Keratinocyte (primary cell): ENCODE measurements at regions not wholly inside any gene's neighbourhood (a gene's known extent, or its start where the extent isn't known, plus 50 kb on each side); places are given as distances from the start of the nearest gene placed in this dataset.

Source experiments
- DNase-seq: peaks from one replicate; pipeline ENCODE4 v3.0.0-alpha.2; 2011; ENCODE audit warnings: low read depth, missing footprints, low spot score
- FAIRE-seq: peaks from 2 replicates; lab custom pipeline; 2011; peaks lifted over from hg19 to GRCh38; lab: Jason Lieb, UNC
- H2AFZ ChIP-seq: 2 replicates; pipeline ENCODE4 v1.6.0; 2012; ENCODE audit warnings: low read length, control low read depth, inconsistent platforms; ENCODE audit not compliant: control insufficient read depth
- H3K27ac ChIP-seq: 2 replicates; pipeline ENCODE4 v1.5.1; 2011; ENCODE audit warnings: low read length; ENCODE audit not compliant: control insufficient read depth, insufficient read depth
- H3K27me3 ChIP-seq: 3 replicates; pipeline ENCODE4 v1.6.0; 2011; ENCODE audit warnings: low read length; ENCODE audit not compliant: control insufficient read depth, insufficient read depth; ENCODE audit errors: extremely low read depth
- H3K36me3 ChIP-seq, 2 experiments: 2 replicates in 1 of 2; 3 replicates in 1 of 2; pipeline ENCODE4 v1.5.1; 2011; ENCODE audit warnings: low read length in 2 of 2, mild to moderate bottlenecking in 1 of 2; ENCODE audit not compliant: control insufficient read depth in 2 of 2, insufficient read depth in 2 of 2; ENCODE audit errors: extremely low read depth in 1 of 2
- H3K4me1 ChIP-seq: 3 replicates; pipeline ENCODE4 v1.5.1; 2011; ENCODE audit warnings: low read length; ENCODE audit not compliant: control insufficient read depth, insufficient read depth; ENCODE audit errors: extremely low read depth
- H3K4me2 ChIP-seq: 3 replicates; pipeline ENCODE4 v1.6.0; 2011; ENCODE audit warnings: low read depth, low read length; ENCODE audit not compliant: control insufficient read depth, insufficient read depth; ENCODE audit errors: extremely low read depth
- H3K4me3 ChIP-seq, 3 experiments: fragments of 200-600 bp in 1 of 3; sonication (generic) in 1 of 3; 2 replicates in 2 of 3; 3 replicates in 1 of 3; pipeline ENCODE4 v1.5.1; 2011 to 2016; ENCODE audit warnings: low read length in 3 of 3, mild to moderate bottlenecking in 3 of 3, control low read depth in 2 of 3, inconsistent platforms in 1 of 3, low read depth in 1 of 3, mixed read lengths in 1 of 3, mixed run types in 1 of 3, moderate library complexity in 1 of 3; ENCODE audit not compliant: control insufficient read depth in 2 of 3, insufficient read depth in 2 of 3; ENCODE audit errors: extremely low read depth in 1 of 3
- H3K79me2 ChIP-seq: 2 replicates; pipeline ENCODE4 v1.6.0; 2012; ENCODE audit warnings: low read length; ENCODE audit not compliant: control insufficient read depth, insufficient read depth
- H3K9ac ChIP-seq: 3 replicates; pipeline ENCODE4 v1.6.0; 2011; ENCODE audit warnings: low read length; ENCODE audit not compliant: control insufficient read depth, insufficient read depth; ENCODE audit errors: extremely low read depth
- H3K9me1 ChIP-seq: 3 replicates; pipeline ENCODE4 v1.6.0; 2011; ENCODE audit warnings: low read length; ENCODE audit not compliant: control insufficient read depth, insufficient read depth; ENCODE audit errors: extremely low read depth
- H3K9me3 ChIP-seq: 2 replicates; pipeline ENCODE4 v1.5.1; 2012; ENCODE audit warnings: low read depth, low read length; ENCODE audit not compliant: control insufficient read depth
- H4K20me1 ChIP-seq: 3 replicates; pipeline ENCODE4 v1.6.0; 2011; ENCODE audit warnings: low read length; ENCODE audit not compliant: control insufficient read depth, insufficient read depth; ENCODE audit errors: extremely low read depth
- CTCF ChIP-seq, 3 experiments: IDR thresholded peaks in 1 of 3; conservative IDR thresholded peaks in 1 of 3; optimal IDR thresholded peaks in 1 of 3; 2 replicates in 2 of 3; 3 replicates in 1 of 3; pipeline versions ENCODE3 to v1.5.1; 2011; ENCODE audit warnings: low read length in 3 of 3, mild to moderate bottlenecking in 3 of 3, moderate library complexity in 2 of 3, control low read depth in 1 of 3, inconsistent platforms in 1 of 3; ENCODE audit not compliant: insufficient read depth in 2 of 3; ENCODE audit errors: extremely low read depth in 1 of 3
- EZH2 ChIP-seq: IDR thresholded peaks from one replicate; pipeline ENCODE4 v1.6.1; 2012; ENCODE audit warnings: inconsistent platforms, mild to moderate bottlenecking, low read length, moderate library complexity
- dilution Hi-C: fragments of 300-500 bp; cut with MboI; formaldehyde crosslinking; loops from one replicate; pipeline ENCODE4 v1.7.0; 2020; ENCODE audit warnings: low sequenced_read_pairs; ENCODE audit not compliant: extremely low pct_ligation_motif_present

GRCh38 chr7:41046221-41046761 is 656.6 kb downstream of the INHBA start:
- Histone ChIP-seq H3K4me3 (no peak overlapping the region), H3K27me3 (no peaks in the 10 kb centered on the region), H3K4me1 (peaks cover 9% of the 10 kb centered on the region), H3K27ac (no peak overlapping the region), H3K9me3 (no peaks in the 10 kb centered on the region), H2AFZ (no peak overlapping the region), H3K9ac (no peak overlapping the region), H3K9me1 (no peaks in the 10 kb centered on the region), H3K4me2 (no peak overlapping the region), H3K36me3 (no peaks in the 10 kb centered on the region), H4K20me1 (no peaks in the 10 kb centered on the region), H3K79me2 (no peaks in the 10 kb centered on the region)
- TF ChIP-seq CTCF (optimal IDR thresholded peaks at IDR 0.05 in 1 of 3, IDR thresholded peaks at IDR 0.05 in 1 of 3, conservative IDR thresholded peaks at IDR 0.05 in 1 of 3; ENCODE audit: extremely low read depth in 1 of 3, insufficient read depth in 2 of 3, low read length in 3 of 3) (no peak), EZH2 (no peak)
- peak; percentile 46 for FAIRE-seq
- DNase-seq: no peak
- dilution Hi-C loops: no loop called here

- H3K79me2 ChIP-seq: no peaks in the 10 kb centered on the region
- DNase-seq: no peak
- peaks cover 9% of the 10 kb centered on the region for H3K4me1 ChIP-seq
- H3K9me3 ChIP-seq: no peaks in the 10 kb centered on the region
- dilution Hi-C loops: no loop called here
- H3K4me3 ChIP-seq: no peak overlapping the region
- no peaks in the 10 kb centered on the region for H3K9me1 ChIP-seq
- H3K27me3 ChIP-seq: no peaks in the 10 kb centered on the region
- peak overlapping the region; percentile 11 for H3K9ac ChIP-seq
- FAIRE-seq: peak; percentile 90
- H2AFZ ChIP-seq: peak overlapping the region; percentile 58
- H4K20me1 ChIP-seq: no peaks in the 10 kb centered on the region
- H3K36me3 ChIP-seq: no peaks in the 10 kb centered on the region
- H3K27ac ChIP-seq: no peak overlapping the region
- TF ChIP-seq EZH2: no peak
- peak; percentile 60 to 92 (median 74) for TF ChIP-seq CTCF (optimal IDR thresholded peaks at IDR 0.05 in 1 of 3, IDR thresholded peaks at IDR 0.05 in 1 of 3, conservative IDR thresholded peaks at IDR 0.05 in 1 of 3; ENCODE audit: extremely low read depth in 1 of 3, insufficient read depth in 2 of 3, low read length in 3 of 3)
- no peak overlapping the region for H3K4me2 ChIP-seq
Observed at GRCh38 chr7:41045556-41046123, 657.2 kb downstream of the INHBA start.
